ENCODE measurements at regions not wholly inside any gene's neighbourhood (a gene's known extent, or its start where the extent isn't known, plus 50 kb on each side); places are given as distances from the start of the nearest gene placed in this dataset.

DNA sequence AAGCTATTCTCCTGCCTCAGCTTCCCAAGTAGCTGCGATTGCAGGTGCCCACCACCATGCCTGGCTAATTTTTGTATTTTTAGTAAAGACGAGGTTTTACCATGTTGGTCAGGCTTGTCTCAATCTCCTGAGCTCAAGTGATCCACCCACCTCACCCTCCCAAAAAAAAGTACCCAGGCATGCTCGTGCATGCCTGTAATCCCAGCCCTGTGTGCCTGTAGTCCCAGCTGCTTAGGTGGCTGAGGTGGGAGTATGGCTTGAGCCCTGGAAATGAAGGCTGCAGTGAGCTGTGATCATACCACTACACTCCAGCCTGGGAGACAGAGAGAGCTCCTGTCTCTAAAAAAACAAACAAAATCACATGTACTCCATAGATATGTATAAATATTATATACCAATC, 176.5 kb downstream of the SOX2 start:
- Histone ChIP-seq H3K9me3 (ENCODE audit: control insufficient read depth in 2 of 3, insufficient read depth in 1 of 3, low read length in 3 of 3) (no peaks in the 10 kb centered on the region), H3K27me3 (ENCODE audit: control insufficient read depth, insufficient read depth, low read length) (no peaks in the 10 kb centered on the region), H3K4me3 (ENCODE audit: low read length in 3 of 3) (no peak overlapping the region), H3K36me3 (ENCODE audit: control insufficient read depth in 2 of 3, insufficient read depth in 3 of 3, low read length in 3 of 3) (no peaks in the 10 kb centered on the region), H3K27ac (ENCODE audit: low read depth in 2 of 2, low read length in 2 of 2) (no peak overlapping the region), H3K4me1 (ENCODE audit: control insufficient read depth in 2 of 3, insufficient read depth in 2 of 3, low read depth in 1 of 3, low read length in 3 of 3) (no peaks in the 10 kb centered on the region), H3K9ac (ENCODE audit: low read length in 3 of 3) (no peak overlapping the region)
- no peak for DNase-seq
- intact Hi-C loops (cut with DNase I), result no loop called here
- FAIRE-seq, result no peak
- TF ChIP-seq, protein P1, sequence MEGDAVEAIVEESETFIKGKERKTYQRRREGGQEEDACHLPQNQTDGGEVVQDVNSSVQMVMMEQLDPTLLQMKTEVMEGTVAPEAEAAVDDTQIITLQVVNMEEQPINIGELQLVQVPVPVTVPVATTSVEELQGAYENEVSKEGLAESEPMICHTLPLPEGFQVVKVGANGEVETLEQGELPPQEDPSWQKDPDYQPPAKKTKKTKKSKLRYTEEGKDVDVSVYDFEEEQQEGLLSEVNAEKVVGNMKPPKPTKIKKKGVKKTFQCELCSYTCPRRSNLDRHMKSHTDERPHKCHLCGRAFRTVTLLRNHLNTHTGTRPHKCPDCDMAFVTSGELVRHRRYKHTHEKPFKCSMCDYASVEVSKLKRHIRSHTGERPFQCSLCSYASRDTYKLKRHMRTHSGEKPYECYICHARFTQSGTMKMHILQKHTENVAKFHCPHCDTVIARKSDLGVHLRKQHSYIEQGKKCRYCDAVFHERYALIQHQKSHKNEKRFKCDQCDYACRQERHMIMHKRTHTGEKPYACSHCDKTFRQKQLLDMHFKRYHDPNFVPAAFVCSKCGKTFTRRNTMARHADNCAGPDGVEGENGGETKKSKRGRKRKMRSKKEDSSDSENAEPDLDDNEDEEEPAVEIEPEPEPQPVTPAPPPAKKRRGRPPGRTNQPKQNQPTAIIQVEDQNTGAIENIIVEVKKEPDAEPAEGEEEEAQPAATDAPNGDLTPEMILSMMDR (IDR thresholded peaks at IDR 0.05; ENCODE audit: borderline replicate concordance, extremely low read depth, insufficient read depth), result no peak

DNA sequence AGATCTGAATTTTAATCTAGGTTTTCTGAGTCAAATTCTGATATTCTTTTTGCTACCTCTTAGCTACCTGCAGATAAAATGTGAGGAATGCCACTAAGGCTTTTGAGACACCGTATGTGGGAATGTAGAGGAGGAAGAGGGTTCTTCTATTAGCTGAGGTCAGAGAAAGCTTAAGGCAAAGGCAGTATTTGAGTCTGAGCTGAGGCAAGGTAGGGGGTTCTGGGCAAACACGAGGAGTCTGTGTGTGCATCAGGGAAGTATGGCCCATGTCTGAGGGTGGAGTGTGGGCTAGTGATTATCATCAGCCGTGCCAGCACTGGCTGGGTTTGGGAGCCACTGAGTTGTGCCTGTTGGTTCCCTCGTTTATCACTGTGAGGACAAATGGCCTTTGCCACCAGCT, 181.1 kb downstream of the SOX2 start:
- Histone ChIP-seq H3K27me3 (ENCODE audit: control insufficient read depth, insufficient read depth, low read length) (no peaks in the 10 kb centered on the region), H3K9me3 (ENCODE audit: control insufficient read depth in 2 of 3, insufficient read depth in 1 of 3, low read length in 3 of 3) (no peaks in the 10 kb centered on the region), H3K9ac (ENCODE audit: low read length in 3 of 3) (no peak overlapping the region), H3K4me1 (ENCODE audit: control insufficient read depth in 2 of 3, insufficient read depth in 2 of 3, low read depth in 1 of 3, low read length in 3 of 3) (no peaks in the 10 kb centered on the region), H3K4me3 (ENCODE audit: low read length in 3 of 3) (no peak overlapping the region), H3K36me3 (ENCODE audit: control insufficient read depth in 2 of 3, insufficient read depth in 3 of 3, low read length in 3 of 3) (no peaks in the 10 kb centered on the region), H3K27ac (ENCODE audit: low read depth in 2 of 2, low read length in 2 of 2) (no peak overlapping the region)
- intact Hi-C loops (cut with DNase I), result no loop called here
- DNase-seq (no peak), FAIRE-seq (no peak)
- TF ChIP-seq, protein P1 (IDR thresholded peaks at IDR 0.05; ENCODE audit: borderline replicate concordance, extremely low read depth, insufficient read depth), result no peak

DNA sequence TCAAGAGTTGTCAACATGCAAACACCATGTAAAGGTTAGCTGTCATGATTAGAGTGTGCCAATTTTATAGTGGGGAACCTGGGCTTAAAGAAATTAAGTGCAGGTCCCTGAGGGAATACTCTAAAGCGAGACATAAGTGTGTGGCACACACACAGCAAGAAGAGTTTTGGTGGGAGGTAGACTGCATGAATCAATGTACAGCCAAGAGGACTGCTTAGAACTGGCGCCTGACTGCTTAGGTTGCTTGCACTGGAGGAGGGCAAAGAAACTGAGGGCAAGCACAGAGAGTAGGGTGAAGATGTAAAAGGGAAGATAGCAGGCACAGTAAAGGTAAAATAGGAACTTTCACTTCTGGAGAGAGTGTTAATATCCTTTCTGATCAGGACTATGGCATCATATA, 184.9 kb downstream of the SOX2 start:
- no peak overlapping the region for H3K9ac ChIP-seq (ENCODE audit: low read length in 3 of 3)
- TF ChIP-seq, protein P1 (IDR thresholded peaks at IDR 0.05; ENCODE audit: borderline replicate concordance, extremely low read depth, insufficient read depth), result no peak
- DNase-seq (no peak), FAIRE-seq (no peak)
- H3K27ac ChIP-seq (ENCODE audit: low read depth in 2 of 2, low read length in 2 of 2), result no peak overlapping the region
- no peaks in the 10 kb centered on the region for H3K4me1 ChIP-seq (ENCODE audit: control insufficient read depth in 2 of 3, insufficient read depth in 2 of 3, low read depth in 1 of 3, low read length in 3 of 3)
- H3K9me3 ChIP-seq (ENCODE audit: control insufficient read depth in 2 of 3, insufficient read depth in 1 of 3, low read length in 3 of 3), result no peaks in the 10 kb centered on the region
- no peak overlapping the region for H3K4me3 ChIP-seq (ENCODE audit: low read length in 3 of 3)
- H3K36me3 ChIP-seq (ENCODE audit: control insufficient read depth in 2 of 3, insufficient read depth in 3 of 3, low read length in 3 of 3), result no peaks in the 10 kb centered on the region
- no peaks in the 10 kb centered on the region for H3K27me3 ChIP-seq (ENCODE audit: control insufficient read depth, insufficient read depth, low read length)
- intact Hi-C loops (cut with DNase I), result no loop called here

DNA sequence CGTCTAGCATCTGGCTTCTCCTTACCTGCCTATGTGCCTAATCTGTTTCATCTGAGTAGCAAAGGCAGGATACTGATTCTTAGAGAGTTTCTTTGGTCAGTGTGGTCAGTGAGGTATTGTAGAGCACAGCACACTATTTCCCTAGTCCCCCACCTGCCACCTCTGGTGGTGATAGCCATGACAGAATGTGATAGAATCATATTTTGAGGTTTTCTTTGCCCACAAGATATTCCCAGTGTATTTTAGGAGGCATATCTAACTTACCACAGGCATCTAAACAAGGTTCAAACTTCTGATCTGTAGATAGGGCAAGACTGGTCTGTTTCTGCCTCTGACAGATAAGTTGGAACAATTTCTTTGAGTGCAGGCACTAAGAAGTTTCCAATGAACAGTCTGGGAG, 188.0 kb downstream of the SOX2 start:
- DNase-seq (no peak), FAIRE-seq (no peak)
- Histone ChIP-seq H3K36me3 (ENCODE audit: control insufficient read depth in 2 of 3, insufficient read depth in 3 of 3, low read length in 3 of 3) (no peaks in the 10 kb centered on the region), H3K4me1 (ENCODE audit: control insufficient read depth in 2 of 3, insufficient read depth in 2 of 3, low read depth in 1 of 3, low read length in 3 of 3) (no peaks in the 10 kb centered on the region), H3K9me3 (ENCODE audit: control insufficient read depth in 2 of 3, insufficient read depth in 1 of 3, low read length in 3 of 3) (no peaks in the 10 kb centered on the region), H3K27ac (ENCODE audit: low read depth in 2 of 2, low read length in 2 of 2) (no peak overlapping the region), H3K9ac (ENCODE audit: low read length in 3 of 3) (no peak overlapping the region), H3K27me3 (ENCODE audit: control insufficient read depth, insufficient read depth, low read length) (no peaks in the 10 kb centered on the region), H3K4me3 (ENCODE audit: low read length in 3 of 3) (no peak overlapping the region)
- TF ChIP-seq, protein P1 (IDR thresholded peaks at IDR 0.05; ENCODE audit: borderline replicate concordance, extremely low read depth, insufficient read depth), result no peak
- intact Hi-C loops (cut with DNase I), result no loop called here

All from kidney (tissue), 13 donors.